Activated CD8-positive, alpha-beta memory T cell treated with anti-CD3 and anti-CD28 coated beads, Interleukin-2, amount 50 U/mL, for 48 hours (primary cell): ENCODE measurements at regions not wholly inside any gene's neighbourhood (a gene's known extent, or its start where the extent isn't known, plus 50 kb on each side); places are given as distances from the start of the nearest gene placed in this dataset.

ENCODE experiments used
- DNase-seq: peaks from one replicate; pipeline ENCODE4 v3.0.0-alpha.2; 2020

DNA sequence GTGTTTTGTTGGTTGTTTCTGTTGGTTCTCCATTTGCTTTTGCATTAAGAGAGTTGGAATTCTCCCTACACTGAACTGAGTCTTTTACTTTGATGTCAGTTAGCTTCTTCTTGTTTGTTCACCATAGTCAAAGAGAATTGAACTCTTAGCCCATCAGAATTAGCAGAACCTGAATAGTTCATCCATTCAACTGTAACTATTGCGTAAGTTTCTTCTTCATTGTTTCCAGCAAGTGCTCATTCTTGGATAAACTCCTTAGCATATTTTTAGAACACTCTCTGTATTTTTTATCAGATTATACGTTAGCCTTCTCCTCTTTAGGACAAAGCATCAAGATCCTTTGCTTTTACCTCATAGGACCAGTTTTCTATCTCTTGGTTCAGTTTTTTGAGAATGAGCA is 128.4 kb upstream of the RAB11FIP2 start:
- DNase-seq: no peak

DNA sequence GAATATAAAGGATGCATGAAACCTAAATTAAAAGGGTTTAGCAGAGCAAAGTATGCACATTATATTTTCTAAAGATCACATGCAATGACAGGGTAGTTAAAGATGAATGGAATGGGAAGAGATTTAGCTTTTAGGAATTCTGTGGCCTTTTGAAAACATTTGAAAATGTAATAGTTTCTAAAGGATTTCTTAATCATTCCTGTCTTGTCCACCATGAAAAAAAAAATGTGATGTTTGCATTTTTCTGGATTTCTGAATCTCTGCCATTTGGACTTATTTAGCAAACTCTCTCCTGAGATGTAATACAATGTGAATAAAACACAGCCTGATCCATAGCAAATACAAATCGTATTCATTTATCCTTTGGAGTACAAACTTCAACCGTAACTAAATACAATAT is 126.6 kb upstream of the RAB11FIP2 start:
- DNase-seq: no peak

DNA sequence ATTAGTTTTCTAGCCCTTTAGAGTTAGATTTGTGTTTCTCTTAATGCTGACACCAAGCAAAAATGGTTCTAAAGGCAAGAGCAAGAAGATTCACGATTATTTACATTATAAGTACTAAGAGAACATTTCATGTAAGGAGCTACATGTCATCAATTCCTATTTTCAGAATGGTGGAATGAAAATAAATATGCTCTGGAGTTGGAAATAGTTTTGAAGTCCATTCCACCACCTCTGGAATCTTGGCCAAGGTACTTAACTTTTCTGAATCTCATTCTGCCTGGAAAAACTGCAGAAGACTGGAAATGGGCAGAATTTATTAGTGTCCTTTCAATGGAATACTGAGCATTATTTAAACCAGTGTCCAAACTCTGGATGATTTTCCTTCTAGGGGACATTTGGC is 125.1 kb upstream of the RAB11FIP2 start:
- no peak for DNase-seq

DNA sequence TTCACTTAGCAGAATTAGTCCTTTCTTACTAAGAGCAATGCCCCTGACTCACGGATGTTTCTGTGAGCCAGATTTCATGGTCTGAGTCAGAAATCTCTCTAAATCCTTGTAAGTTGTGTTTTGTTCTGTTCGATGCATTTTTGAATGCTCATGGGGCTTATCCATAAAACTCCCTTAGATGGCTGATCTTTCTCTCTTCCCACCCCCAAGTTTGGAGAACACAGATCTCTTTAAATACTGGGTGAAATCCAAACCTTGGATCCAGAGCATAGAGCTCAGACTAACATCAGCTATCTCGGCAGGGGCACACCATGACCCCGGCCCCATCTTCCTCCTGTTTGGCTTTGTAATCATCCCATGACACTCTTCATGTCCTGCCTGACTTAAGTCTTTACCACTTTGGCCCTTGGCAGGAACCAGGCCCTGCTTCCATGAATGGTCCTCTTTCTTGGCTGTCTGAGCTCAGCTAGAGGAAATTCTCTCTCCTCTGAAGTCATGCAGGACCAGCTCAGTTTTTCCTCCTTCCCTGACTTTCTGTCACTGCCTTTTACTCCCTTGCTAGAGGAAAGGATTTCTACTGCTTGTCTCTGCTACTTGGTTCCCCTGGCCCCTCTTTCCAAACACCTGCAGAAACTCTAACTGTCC is 120.4 kb upstream of the RAB11FIP2 start:
- no peak for DNase-seq

DNA sequence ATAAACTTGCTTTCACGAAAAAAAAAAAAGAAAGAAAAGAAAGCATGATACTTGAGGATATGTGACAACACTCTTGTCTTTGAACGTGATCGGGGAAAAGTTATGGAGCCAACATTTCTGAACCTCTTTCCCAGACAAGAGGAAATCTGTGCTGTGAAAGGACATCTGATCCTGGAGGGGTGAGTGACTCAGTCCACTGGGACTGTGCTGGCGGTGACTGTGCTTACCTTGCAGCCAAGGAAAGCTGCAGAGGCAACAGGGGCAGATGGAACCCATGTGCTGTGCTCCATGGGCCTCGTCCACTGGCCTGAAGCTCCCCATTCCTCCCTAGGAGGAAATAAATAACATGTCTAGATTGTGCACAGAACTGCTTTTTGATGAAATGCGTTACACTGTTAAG is 116.5 kb upstream of the RAB11FIP2 start:
- no peak for DNase-seq

- DNase-seq: no peak
Measured at GRCh38 chr10:118161461-118162246, 114.9 kb upstream of the RAB11FIP2 start.

GRCh38 chr10:118153287-118153686 is 106.5 kb upstream of the RAB11FIP2 start:
- DNase-seq: no peak

DNA sequence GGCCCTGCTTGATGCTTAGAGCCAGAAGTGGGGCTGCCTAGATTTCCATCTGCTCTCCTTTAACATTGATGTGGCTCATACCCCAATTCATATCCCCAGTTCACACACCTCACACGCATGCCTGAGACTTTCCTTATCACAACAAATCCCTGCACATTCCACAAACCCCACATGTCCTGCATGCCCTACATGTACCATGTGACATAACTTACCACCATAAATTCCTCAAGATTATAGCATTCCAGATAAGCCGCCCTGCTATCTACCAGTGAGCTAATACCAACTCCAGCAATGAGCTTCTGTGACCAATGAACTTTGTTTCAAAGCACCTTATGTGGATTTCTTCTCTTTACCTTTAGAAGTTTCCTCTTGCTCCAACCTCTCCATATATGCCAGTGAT is 104.7 kb upstream of the RAB11FIP2 start:
- DNase-seq: no peak

DNA sequence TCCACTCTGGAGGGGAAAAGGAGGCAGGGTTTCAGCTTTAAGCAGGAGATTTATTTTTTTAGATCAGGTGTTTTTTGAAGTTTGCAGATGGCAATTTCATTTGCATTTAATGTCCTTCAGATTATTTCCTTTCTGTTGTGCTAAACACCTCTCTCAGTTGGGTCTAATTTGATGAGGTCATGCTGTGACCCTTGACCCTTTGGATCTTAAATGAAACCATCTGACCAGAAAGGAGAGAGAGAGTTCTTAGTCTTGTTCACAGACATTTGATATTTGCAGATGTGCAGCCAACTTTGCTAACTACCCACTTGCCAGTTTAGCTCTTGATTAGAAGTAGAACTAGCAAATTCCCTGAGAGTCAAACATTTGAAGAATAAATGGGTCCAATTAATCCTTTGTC is 101.5 kb upstream of the RAB11FIP2 start:
- no peak for DNase-seq

- DNase-seq: no peak
Measured at GRCh38 chr10:118145256-118145655, 98.5 kb upstream of the RAB11FIP2 start.

- DNase-seq: no peak
Measured at GRCh38 chr10:118141471-118141870, 94.7 kb upstream of the RAB11FIP2 start.

DNA sequence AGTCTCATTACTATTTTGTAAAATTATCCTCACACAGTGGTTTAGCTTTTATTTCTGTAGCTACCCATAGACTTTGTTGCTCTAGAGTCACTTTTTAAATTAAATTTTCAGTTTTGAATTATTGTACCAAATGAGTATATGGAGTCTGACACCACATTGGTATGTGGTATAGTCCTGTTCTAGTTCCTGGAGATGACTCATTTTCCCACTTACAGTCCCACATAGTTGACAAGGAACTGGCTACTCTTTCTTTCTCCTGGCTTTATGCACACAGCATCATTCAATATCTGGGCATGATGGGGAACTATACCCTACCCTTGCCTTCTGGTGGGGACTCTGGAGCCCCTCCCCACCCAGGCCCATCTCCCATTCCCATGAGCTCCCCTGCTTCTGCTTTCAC is 92.6 kb upstream of the RAB11FIP2 start:
- DNase-seq: no peak

DNA sequence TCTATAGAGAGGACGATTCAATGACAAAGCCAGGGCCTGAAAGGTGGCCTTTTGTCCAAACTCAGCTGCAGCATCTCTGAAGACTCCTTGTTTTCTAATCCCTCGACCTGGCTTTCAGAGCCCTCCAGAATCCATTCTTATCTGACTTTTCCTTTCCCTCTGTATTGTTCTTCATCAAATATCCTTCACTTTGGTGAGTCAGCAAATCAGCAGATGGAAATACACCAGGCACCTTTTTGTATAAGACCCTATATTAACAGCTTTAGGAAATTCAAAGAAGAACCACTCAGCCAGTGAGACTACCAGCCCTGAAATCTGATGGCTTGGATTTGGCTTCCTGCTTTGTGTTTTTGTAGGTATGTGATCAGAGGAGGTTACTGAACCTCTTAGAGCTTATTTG is 81.9 kb upstream of the RAB11FIP2 start:
- DNase-seq: no peak

GRCh38 chr10:118118716-118119115 is 72.0 kb upstream of the RAB11FIP2 start:
- no peak for DNase-seq

- DNase-seq: no peak
Measured at GRCh38 chr10:118116715-118117449, 70.1 kb upstream of the RAB11FIP2 start.

GRCh38 chr10:118116362-118116714 is 69.6 kb upstream of the RAB11FIP2 start:
- DNase-seq: no peak

GRCh38 chr10:118115701-118116100 is 69.0 kb upstream of the RAB11FIP2 start:
- no peak for DNase-seq

DNA sequence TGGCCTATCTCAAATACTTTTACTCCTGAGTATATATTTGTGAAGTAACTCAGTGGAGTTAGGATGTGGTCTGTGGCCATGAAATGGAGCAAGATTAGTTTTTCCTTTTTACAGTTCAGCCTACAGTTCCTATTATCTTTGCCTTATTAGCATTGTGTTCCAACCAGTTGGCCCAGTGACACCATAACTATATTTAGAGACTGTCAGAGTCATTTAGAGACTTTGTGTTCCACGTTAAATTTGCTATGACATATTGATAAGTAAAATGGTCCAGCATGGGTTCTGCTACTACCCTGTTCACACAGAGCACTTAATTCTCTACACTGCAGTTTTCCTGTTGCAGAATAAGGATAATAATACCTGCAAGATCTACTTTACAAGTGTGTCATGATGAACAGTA is 68.3 kb upstream of the RAB11FIP2 start:
- no peak for DNase-seq

GRCh38 chr10:118112543-118113125 is 65.9 kb upstream of the RAB11FIP2 start:
- no peak for DNase-seq

DNA sequence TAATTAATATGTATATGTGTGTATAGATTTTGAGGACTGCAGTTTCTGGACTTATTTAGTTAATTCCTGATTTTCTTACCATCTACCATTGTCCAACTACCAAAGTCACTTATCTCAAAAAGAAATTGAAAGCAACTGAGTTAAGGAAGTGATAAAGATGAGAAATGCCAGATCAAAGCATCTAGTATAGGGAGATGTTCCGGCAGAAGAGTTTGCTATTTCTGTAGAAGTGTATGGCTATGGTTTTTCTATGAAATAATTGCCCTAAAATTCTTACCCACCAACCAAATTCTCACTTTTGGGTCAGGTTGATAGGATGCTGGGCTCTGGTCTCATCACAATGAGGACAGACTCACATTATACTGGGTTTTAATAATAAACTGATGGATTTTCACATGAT is 64.0 kb upstream of the RAB11FIP2 start:
- no peak for DNase-seq

- DNase-seq: no peak
Measured at GRCh38 chr10:118108194-118109026, 61.7 kb upstream of the RAB11FIP2 start.

GRCh38 chr10:118107541-118107940 is 60.8 kb upstream of the RAB11FIP2 start:
- no peak for DNase-seq

DNA sequence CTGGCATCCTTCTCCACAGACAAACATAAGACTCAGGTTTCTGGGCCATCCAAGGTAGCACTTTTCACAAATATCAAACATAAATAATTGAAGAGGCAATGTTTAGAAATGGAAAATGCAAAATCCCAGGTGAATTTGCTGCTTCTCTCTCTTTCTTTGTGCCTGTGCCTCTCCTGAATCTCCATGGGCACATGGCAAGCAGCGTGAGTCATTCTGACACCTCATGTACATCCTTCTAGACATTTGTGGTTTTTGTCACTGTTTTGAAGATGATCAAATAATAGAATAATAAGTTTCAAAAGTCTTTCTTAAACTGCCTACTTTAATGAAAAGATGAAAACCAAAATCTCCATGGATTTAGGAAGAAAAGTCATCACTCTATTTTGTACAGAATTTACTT is 60.3 kb upstream of the RAB11FIP2 start:
- no peak for DNase-seq
